AG10803 (cell line): ENCODE measurements at regions not wholly inside any gene's neighbourhood (a gene's known extent, or its start where the extent isn't known, plus 50 kb on each side); places are given as distances from the start of the nearest gene placed in this dataset.
"Not testable (repeated sequence)": the region's sequence is repeated elsewhere in the genome, so short reads cannot be mapped to it uniquely, and the experiment has no call there.

Experiments
- DNase-seq: peaks from one replicate; pipeline ENCODE4 v3.0.0; 2010; ENCODE audit warnings: low read depth
- H3K4me3 ChIP-seq: 2 replicates; pipeline ENCODE4 v1.5.1; 2011; ENCODE audit warnings: mild to moderate bottlenecking, low read length, control low read depth
- TF ChIP-seq, protein P1 (sequence below): conservative IDR thresholded peaks from 2 replicates; pipeline ENCODE4 v1.5.1; 2011; ENCODE audit warnings: mild to moderate bottlenecking, low read length, control low read depth, inconsistent platforms

DNA sequence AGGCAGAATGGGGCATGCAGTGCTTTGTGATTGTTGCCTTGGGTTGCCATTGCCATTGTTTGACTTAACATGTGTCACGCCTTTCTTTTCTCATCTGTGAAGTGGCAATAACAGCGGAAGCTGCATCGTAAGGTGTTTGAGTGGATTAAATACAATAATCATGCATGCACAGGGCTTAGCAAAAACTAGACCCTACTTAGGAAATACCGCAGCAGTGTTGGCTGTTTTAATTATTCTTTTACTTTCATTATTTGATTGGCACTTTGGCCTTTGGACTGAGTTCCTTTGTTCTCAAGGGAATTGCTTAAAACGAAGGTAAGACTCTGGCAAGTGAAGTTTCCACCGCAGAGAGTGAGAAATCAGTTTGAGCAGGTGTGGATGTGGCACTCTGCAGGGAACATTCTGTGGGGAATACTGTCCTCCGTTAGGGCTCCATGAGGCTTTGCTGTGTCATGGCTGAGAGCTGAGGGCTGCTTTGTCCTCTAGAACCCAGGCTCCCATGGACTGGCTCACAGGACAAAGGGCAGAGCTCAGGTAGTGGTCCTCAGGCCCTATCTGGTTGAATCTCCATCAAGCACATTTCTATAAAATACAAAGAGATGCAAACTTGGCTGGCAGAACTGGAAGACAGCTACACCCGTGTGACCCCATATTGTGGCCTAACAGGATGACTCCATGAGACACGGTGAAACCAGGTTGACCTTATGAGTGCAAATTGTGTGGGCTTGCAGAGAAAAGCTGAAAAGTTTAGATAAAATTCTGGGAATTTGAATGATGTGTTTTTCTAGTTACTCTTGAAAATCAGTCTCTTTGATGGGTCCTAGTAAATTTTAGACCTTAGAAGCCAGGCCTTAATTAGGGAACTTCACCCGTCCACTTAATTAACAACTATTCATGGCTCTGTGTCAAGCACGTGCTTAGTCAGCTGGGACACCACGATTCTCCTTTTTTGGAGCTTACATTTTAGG is 407.2 kb downstream of the KCNRG start:
- H3K4me3 ChIP-seq, result no peak overlapping the region
- TF ChIP-seq, protein P1, sequence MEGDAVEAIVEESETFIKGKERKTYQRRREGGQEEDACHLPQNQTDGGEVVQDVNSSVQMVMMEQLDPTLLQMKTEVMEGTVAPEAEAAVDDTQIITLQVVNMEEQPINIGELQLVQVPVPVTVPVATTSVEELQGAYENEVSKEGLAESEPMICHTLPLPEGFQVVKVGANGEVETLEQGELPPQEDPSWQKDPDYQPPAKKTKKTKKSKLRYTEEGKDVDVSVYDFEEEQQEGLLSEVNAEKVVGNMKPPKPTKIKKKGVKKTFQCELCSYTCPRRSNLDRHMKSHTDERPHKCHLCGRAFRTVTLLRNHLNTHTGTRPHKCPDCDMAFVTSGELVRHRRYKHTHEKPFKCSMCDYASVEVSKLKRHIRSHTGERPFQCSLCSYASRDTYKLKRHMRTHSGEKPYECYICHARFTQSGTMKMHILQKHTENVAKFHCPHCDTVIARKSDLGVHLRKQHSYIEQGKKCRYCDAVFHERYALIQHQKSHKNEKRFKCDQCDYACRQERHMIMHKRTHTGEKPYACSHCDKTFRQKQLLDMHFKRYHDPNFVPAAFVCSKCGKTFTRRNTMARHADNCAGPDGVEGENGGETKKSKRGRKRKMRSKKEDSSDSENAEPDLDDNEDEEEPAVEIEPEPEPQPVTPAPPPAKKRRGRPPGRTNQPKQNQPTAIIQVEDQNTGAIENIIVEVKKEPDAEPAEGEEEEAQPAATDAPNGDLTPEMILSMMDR, result no peak
- DNase-seq, result no peak

DNA sequence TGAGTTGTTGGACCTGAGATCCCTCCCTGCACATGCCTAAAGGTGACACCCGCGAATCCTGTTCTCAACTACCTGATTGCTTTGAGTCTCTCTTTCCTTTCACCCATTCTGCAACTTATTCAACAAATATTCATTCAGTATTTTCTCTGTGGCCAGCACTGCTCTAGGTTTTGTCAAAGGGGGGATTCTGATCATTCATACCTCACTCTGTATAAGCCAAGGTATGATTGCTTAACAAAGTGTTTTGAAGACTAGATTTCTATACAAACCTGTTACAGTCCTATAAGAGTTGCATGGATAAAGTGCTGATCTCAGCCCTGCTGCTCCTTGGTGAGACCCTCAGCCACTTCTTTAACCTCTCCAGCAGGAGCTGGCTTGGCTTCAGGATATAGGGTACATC is 409.7 kb downstream of the KCNRG start:
- TF ChIP-seq, protein P1, result no peak
- H3K4me3 ChIP-seq, result no peak overlapping the region
- DNase-seq, result no peak

DNA sequence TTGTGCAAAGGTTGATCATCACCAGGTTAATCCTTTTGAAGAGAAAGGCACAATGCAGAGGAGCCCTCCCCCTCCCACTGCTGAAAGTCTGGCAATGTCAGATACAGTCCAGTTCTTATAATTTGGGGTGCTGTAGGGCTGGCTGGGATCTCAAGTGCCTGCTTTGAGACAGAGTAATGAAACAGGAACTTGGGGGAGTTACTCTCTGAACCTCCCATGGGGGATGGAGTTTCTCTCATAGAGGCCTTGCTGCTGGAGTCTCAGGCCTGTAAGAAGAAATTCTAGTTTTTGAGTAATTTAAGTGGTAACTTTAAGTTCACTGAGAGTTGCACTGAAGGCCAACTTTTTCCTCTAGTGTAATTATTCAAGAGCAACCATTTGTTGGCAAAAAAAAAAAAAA is 410.5 kb downstream of the KCNRG start:
- H3K4me3 ChIP-seq, result no peak overlapping the region
- DNase-seq, result no peak
- TF ChIP-seq, protein P1, result no peak

DNA sequence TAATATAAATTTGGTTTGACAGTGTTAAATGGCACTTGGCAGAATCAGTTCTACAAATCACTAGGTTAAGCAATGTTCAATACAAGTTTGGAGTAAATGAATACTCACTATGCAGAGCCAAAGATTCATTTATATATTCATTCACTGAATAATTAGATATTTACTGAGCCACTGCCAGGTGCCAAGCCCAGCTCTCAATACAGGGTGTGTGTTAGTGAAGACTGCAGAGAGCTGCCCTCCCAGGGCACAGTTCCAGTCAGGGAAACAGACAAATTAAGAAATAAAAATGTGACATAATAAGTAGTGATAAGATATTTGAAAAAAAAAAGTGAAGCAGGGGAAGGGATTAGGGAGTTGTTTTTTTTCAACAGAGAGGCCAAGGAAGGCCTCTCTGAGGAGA is 411.7 kb downstream of the KCNRG start:
- no peak for DNase-seq

DNA sequence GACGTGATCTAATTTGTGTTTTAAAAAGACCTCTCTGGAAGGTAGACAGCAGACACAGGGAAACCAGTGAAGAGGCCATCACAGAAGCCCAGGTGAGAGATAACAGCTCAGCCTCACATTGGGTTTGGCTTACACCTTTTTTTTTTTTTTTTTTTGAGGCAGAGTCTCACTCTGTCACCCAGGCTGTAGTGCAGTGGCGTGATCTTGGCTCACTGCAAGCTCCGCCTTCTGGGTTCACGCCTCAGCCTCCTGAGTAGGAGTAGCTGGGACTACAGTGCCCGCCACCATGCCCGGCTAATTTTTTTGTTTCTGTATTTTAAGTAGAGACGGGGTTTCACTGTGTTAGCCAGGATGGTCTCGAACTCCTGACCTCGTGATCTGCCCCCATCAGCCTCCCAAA is 412.3 kb downstream of the KCNRG start:
- not testable (repeated sequence) for H3K4me3 ChIP-seq, DNase-seq

More for the DNA sequence above, 411.7 kb downstream of the KCNRG start:
- TF ChIP-seq, protein P1, result no peak
- no peak overlapping the region for H3K4me3 ChIP-seq

DNA sequence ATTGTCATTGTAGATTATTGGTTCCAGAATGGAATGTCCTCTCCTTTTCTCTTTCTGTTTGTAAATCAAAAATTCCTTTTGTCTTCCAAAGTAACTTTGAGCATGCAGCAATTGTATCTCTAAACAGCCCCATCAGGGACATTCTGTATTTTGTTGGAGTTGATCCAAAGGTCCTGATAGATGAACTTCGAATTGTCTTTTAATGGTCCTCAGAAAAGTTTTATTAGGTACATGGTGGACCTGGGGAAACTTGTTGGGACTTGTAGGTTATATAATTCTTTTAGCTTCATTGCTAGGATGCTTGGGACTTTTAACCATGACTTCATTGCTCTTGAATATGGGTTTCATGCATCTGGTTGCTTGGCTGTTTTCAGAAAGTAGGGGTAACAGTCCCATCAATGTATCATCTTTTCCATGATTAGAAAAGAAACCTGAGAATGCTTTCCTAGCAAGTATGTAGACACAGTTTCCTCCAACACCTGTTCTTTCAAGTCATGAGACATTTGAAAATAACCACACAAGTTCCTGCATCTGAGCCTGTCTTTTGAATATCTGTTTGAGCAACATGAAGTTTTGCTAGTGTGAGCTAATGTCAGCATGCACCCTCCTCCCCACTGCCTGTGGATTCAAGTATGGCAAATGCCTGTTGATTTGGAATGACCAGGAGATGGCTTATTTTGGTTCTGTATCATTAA is 413.1 kb downstream of the KCNRG start:
- TF ChIP-seq, protein P1, result no peak
- H3K4me3 ChIP-seq, result no peak overlapping the region
- no peak for DNase-seq

DNA sequence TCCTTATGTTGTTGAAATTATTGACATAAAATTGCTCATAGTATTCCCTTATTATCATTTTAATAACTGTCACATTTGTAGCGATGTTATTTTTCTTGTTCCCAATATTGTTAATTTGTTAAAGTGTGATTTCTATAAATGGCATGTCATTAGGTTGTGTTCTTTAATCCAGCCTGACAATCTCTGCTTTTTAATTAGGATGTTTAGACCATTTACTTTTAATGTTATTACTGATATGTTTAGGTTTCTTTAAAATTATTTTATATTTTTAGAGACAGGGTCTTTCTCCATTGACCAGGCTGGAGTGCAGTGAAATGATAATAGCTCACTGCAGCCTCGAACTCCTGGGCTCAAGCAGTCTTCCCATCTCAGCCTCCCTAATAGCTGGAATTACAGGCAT is 408.5 kb downstream of the DLEU7 start:
- H3K4me3 ChIP-seq, result no peak overlapping the region
- DNase-seq, result no peak
- TF ChIP-seq, protein P1, result no peak
